ENCODE measurements at regions not wholly inside any gene's neighbourhood (a gene's known extent, or its start where the extent isn't known, plus 50 kb on each side); places are given as distances from the start of the nearest gene placed in this dataset.

GRCh38 chr3:190772831-190773230 lies 89.7 kb downstream of the GMNC start:
- DNase-seq (ENCODE audit: low read depth) = no peak
- TF ChIP-seq MAX (IDR thresholded peaks at IDR 0.05; ENCODE audit: low read depth, low read length) (no peak), POLR2A (IDR thresholded peaks at IDR 0.05; ENCODE audit: extremely low read depth, insufficient read length) (no peak), CTCF (IDR thresholded peaks at IDR 0.05; ENCODE audit: low read depth, low read length) (no peak), MYC (IDR thresholded peaks at IDR 0.05; ENCODE audit: low read depth, low read length) (no peak)
- H3K4me3 ChIP-seq (ENCODE audit: low read depth, low read length) = no peak overlapping the region

GRCh38 chr3:190768891-190769290 lies 93.6 kb downstream of the GMNC start:
- TF ChIP-seq POLR2A (IDR thresholded peaks at IDR 0.05; ENCODE audit: extremely low read depth, insufficient read length) (no peak), MYC (IDR thresholded peaks at IDR 0.05; ENCODE audit: low read depth, low read length) (no peak), CTCF (IDR thresholded peaks at IDR 0.05; ENCODE audit: low read depth, low read length) (no peak), MAX (IDR thresholded peaks at IDR 0.05; ENCODE audit: low read depth, low read length) (no peak)
- H3K4me3 ChIP-seq (ENCODE audit: low read depth, low read length) = no peak overlapping the region
- no peak for DNase-seq (ENCODE audit: low read depth)

GRCh38 chr3:190767851-190768250 lies 94.6 kb downstream of the GMNC start:
- no peak overlapping the region for H3K4me3 ChIP-seq (ENCODE audit: low read depth, low read length)
- no peak for DNase-seq (ENCODE audit: low read depth)
- TF ChIP-seq POLR2A (IDR thresholded peaks at IDR 0.05; ENCODE audit: extremely low read depth, insufficient read length) (no peak), MAX (IDR thresholded peaks at IDR 0.05; ENCODE audit: low read depth, low read length) (no peak), CTCF (IDR thresholded peaks at IDR 0.05; ENCODE audit: low read depth, low read length) (no peak), MYC (IDR thresholded peaks at IDR 0.05; ENCODE audit: low read depth, low read length) (no peak)

- TF ChIP-seq POLR2A (IDR thresholded peaks at IDR 0.05; ENCODE audit: extremely low read depth, insufficient read length) = no peak
- no peak for TF ChIP-seq CTCF (IDR thresholded peaks at IDR 0.05; ENCODE audit: low read depth, low read length)
- no peak for TF ChIP-seq MYC (IDR thresholded peaks at IDR 0.05; ENCODE audit: low read depth, low read length)
- TF ChIP-seq MAX (IDR thresholded peaks at IDR 0.05; ENCODE audit: low read depth, low read length) = no peak
- no peak for DNase-seq (ENCODE audit: low read depth)
- H3K4me3 ChIP-seq (ENCODE audit: low read depth, low read length) = no peak overlapping the region
Measured at GRCh38 chr3:190764231-190765134, 98.0 kb downstream of the GMNC start.

- no peak for DNase-seq (ENCODE audit: low read depth)
- no peak overlapping the region for H3K4me3 ChIP-seq (ENCODE audit: low read depth, low read length)
- TF ChIP-seq CTCF (IDR thresholded peaks at IDR 0.05; ENCODE audit: low read depth, low read length) = no peak
- TF ChIP-seq MAX (IDR thresholded peaks at IDR 0.05; ENCODE audit: low read depth, low read length) = no peak
- no peak for TF ChIP-seq MYC (IDR thresholded peaks at IDR 0.05; ENCODE audit: low read depth, low read length)
- TF ChIP-seq POLR2A (IDR thresholded peaks at IDR 0.05; ENCODE audit: extremely low read depth, insufficient read length) = no peak
Measured at GRCh38 chr3:190762801-190763200, 99.7 kb downstream of the GMNC start.

All from NB4 (cell line).